Sigmoid colon (tissue), 6 donors: ENCODE measurements at regions not wholly inside any gene's neighbourhood (a gene's known extent, or its start where the extent isn't known, plus 50 kb on each side); places are given as distances from the start of the nearest gene placed in this dataset.

ENCODE experiments used
- DNase-seq: peaks from one replicate; pipeline ENCODE4 v3.0.0-alpha.2; 2019
- H3K27ac ChIP-seq, 4 donors: fragments of 200-600 bp; sonication (generic); one replicate each; pipeline ENCODE4 v1.5.1; 2016 to 2019; ENCODE audit warnings: mild to moderate bottlenecking in 1 of 4
- H3K27me3 ChIP-seq, 3 donors: fragments of 200-600 bp; sonication (generic); one replicate each; pipeline ENCODE4 v1.5.1; 2019; ENCODE audit warnings: mild to moderate bottlenecking in 1 of 3
- H3K36me3 ChIP-seq, 4 donors: fragments of 200-600 bp; sonication (generic); one replicate each; pipeline ENCODE4 v1.5.1; 2016 to 2019
- H3K4me1 ChIP-seq, 4 donors: fragments of 200-600 bp; sonication (generic); one replicate each; pipeline ENCODE4 v1.5.1; 2017 to 2019
- H3K4me3 ChIP-seq, 4 donors: fragments of 200-600 bp; sonication (generic); one replicate each; pipeline ENCODE4 v1.5.1; 2017 to 2019; ENCODE audit warnings: mild to moderate bottlenecking in 2 of 4, moderate library complexity in 1 of 4
- H3K9me3 ChIP-seq, 4 donors: fragments of 200-600 bp in 3 of 4; sonication (generic) in 3 of 4; one replicate each; pipeline versions ENCODE4 v1.5.1 to v1.6.1; 2013 to 2019
- CTCF ChIP-seq, 4 experiments: fragments of 450-650 bp in 3 of 4; fragments of 200-600 bp in 1 of 4; IDR thresholded peaks; one replicate each; pipeline ENCODE4 v1.5.1; 2016 to 2019; ENCODE audit warnings: antibody characterized with exemption in 4 of 4, mild to moderate bottlenecking in 3 of 4, moderate library complexity in 2 of 4
- EP300 ChIP-seq, 4 donors: sonication (generic); formaldehyde crosslinking; IDR thresholded peaks; one replicate each; pipeline ENCODE4 v1.6.1; 2017; ENCODE audit warnings: antibody characterized with exemption in 4 of 4
- POLR2A ChIP-seq, 2 donors: fragments of 450-650 bp; IDR thresholded peaks; one replicate each; pipeline ENCODE4 v1.6.1; 2016; ENCODE audit warnings: antibody characterized with exemption in 2 of 2, mild to moderate bottlenecking in 2 of 2, moderate library complexity in 2 of 2
- POLR2AphosphoS5 ChIP-seq, 4 donors: sonication (generic); formaldehyde crosslinking; IDR thresholded peaks; one replicate each; pipeline ENCODE4 v1.6.1; 2017; ENCODE audit warnings: antibody characterized with exemption in 4 of 4
- WGBS, 2 donors: extraction: QIAGEN DNeasy Blood & Tissue Kit; methylation state at CpG; one replicate each; pipeline ENCODE4 v1.1.7; 2013; 5-methylcytosine and 5-hydroxymethylcytosine counted together
- intact Hi-C: fragments of 100-400 bp; cut with DNase I; formaldehyde crosslinking; loops from one replicate; pipeline ENCODE4 v1.15.1; 2023
- donor health status: healthy with polysubstance abuse.
- donor health status: healthy.

GRCh38 chr2:224278531-224278930, 123.4 kb downstream of the FAM124B start:
- WGBS, 2 donors = 74 to 80% methylated on average over 3 of the region's 3 CpGs
- H3K9me3 ChIP-seq = no peaks in the 10 kb centered on the region

GRCh38 chr2:224276251-224276650, 125.7 kb downstream of the FAM124B start:
- intact Hi-C loops = no loop called here

More at GRCh38 chr2:224278531-224278930, 123.4 kb downstream of the FAM124B start:
- no peaks in the 10 kb centered on the region for H3K27me3 ChIP-seq
- H3K4me1 ChIP-seq = no peaks in the 10 kb centered on the region
- intact Hi-C loops = no loop called here
- no peak for TF ChIP-seq POLR2AphosphoS5 (IDR thresholded peaks at IDR 0.05)
- no peak for TF ChIP-seq CTCF (IDR thresholded peaks at IDR 0.05)
- TF ChIP-seq POLR2A (IDR thresholded peaks at IDR 0.05) = no peak
- TF ChIP-seq EP300 (IDR thresholded peaks at IDR 0.05) = no peak
- no peak overlapping the region for H3K27ac ChIP-seq
- H3K36me3 ChIP-seq = no peaks in the 10 kb centered on the region
- no peak overlapping the region for H3K4me3 ChIP-seq
- DNase-seq = no peak

GRCh38 chr2:224272237-224272910, 129.5 kb downstream of the FAM124B start:
- no peaks in the 10 kb centered on the region for H3K36me3 ChIP-seq
- no peaks in the 10 kb centered on the region for H3K27me3 ChIP-seq
- intact Hi-C loops = no loop called here
- no peak for DNase-seq
- TF ChIP-seq EP300 (IDR thresholded peaks at IDR 0.05) (no peak), CTCF (IDR thresholded peaks at IDR 0.05) (no peak), POLR2A (IDR thresholded peaks at IDR 0.05) (no peak), POLR2AphosphoS5 (IDR thresholded peaks at IDR 0.05) (no peak)
- no peaks in the 10 kb centered on the region for H3K9me3 ChIP-seq
- 73 to 77% methylated on average over 6 of the region's 6 CpGs for WGBS, 2 donors
- H3K27ac ChIP-seq = no peak overlapping the region
- H3K4me3 ChIP-seq = no peak overlapping the region
- no peaks in the 10 kb centered on the region for H3K4me1 ChIP-seq

More at GRCh38 chr2:224276251-224276650, 125.7 kb downstream of the FAM124B start:
- no peak for TF ChIP-seq POLR2AphosphoS5 (IDR thresholded peaks at IDR 0.05)
- TF ChIP-seq EP300 (IDR thresholded peaks at IDR 0.05) = no peak
- no peak for TF ChIP-seq POLR2A (IDR thresholded peaks at IDR 0.05)
- TF ChIP-seq CTCF (IDR thresholded peaks at IDR 0.05) = no peak
- no peaks in the 10 kb centered on the region for H3K27me3 ChIP-seq
- no peak overlapping the region for H3K27ac ChIP-seq
- H3K4me1 ChIP-seq = no peaks in the 10 kb centered on the region
- no peak overlapping the region for H3K4me3 ChIP-seq
- no peaks in the 10 kb centered on the region for H3K36me3 ChIP-seq
- H3K9me3 ChIP-seq = no peaks in the 10 kb centered on the region
- no peak for DNase-seq

- intact Hi-C loops = no loop called here
- DNase-seq = no peak
- Histone ChIP-seq H3K27ac (no peak overlapping the region), H3K9me3 (no peaks in the 10 kb centered on the region), H3K4me1 (no peaks in the 10 kb centered on the region), H3K36me3 (no peaks in the 10 kb centered on the region), H3K27me3 (no peaks in the 10 kb centered on the region), H3K4me3 (no peak overlapping the region)
- 78 to 79% methylated on average over 1 of the region's 1 CpG for WGBS, 2 donors
- TF ChIP-seq EP300 (IDR thresholded peaks at IDR 0.05) (no peak), POLR2AphosphoS5 (IDR thresholded peaks at IDR 0.05) (no peak), CTCF (IDR thresholded peaks at IDR 0.05) (no peak), POLR2A (IDR thresholded peaks at IDR 0.05) (no peak)
These were observed 130.2 kb downstream of the FAM124B start for GRCh38 chr2:224271617-224272236.
